GM20000 (cell line): ENCODE measurements at regions not wholly inside any gene's neighbourhood (a gene's known extent, or its start where the extent isn't known, plus 50 kb on each side); places are given as distances from the start of the nearest gene placed in this dataset.
"Not testable (repeated sequence)": the region's sequence is repeated elsewhere in the genome, so short reads cannot be mapped to it uniquely, and the experiment has no call there.

Experiments
- DNase-seq: peaks from one replicate; pipeline ENCODE4 v3.0.0; 2012; ENCODE audit warnings: low spot score
- TF ChIP-seq, protein P1 (sequence below): IDR thresholded peaks from 2 replicates; pipeline ENCODE4 v1.5.1; 2012; ENCODE audit warnings: mild to moderate bottlenecking, control low read depth; ENCODE audit errors: extremely low read depth, missing control alignments

GRCh38 chr3:174581558-174581957 is 277.6 kb upstream of the NAALADL2 start:
- TF ChIP-seq, protein P1, sequence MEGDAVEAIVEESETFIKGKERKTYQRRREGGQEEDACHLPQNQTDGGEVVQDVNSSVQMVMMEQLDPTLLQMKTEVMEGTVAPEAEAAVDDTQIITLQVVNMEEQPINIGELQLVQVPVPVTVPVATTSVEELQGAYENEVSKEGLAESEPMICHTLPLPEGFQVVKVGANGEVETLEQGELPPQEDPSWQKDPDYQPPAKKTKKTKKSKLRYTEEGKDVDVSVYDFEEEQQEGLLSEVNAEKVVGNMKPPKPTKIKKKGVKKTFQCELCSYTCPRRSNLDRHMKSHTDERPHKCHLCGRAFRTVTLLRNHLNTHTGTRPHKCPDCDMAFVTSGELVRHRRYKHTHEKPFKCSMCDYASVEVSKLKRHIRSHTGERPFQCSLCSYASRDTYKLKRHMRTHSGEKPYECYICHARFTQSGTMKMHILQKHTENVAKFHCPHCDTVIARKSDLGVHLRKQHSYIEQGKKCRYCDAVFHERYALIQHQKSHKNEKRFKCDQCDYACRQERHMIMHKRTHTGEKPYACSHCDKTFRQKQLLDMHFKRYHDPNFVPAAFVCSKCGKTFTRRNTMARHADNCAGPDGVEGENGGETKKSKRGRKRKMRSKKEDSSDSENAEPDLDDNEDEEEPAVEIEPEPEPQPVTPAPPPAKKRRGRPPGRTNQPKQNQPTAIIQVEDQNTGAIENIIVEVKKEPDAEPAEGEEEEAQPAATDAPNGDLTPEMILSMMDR, result no peak
- DNase-seq, result no peak

- TF ChIP-seq, protein P1, result no peak
- no peak for DNase-seq
These were observed 275.7 kb upstream of the NAALADL2 start for GRCh38 chr3:174583396-174583795.

- not testable (repeated sequence) for DNase-seq
These were observed 272.0 kb upstream of the NAALADL2 start for GRCh38 chr3:174587137-174587536.

DNA sequence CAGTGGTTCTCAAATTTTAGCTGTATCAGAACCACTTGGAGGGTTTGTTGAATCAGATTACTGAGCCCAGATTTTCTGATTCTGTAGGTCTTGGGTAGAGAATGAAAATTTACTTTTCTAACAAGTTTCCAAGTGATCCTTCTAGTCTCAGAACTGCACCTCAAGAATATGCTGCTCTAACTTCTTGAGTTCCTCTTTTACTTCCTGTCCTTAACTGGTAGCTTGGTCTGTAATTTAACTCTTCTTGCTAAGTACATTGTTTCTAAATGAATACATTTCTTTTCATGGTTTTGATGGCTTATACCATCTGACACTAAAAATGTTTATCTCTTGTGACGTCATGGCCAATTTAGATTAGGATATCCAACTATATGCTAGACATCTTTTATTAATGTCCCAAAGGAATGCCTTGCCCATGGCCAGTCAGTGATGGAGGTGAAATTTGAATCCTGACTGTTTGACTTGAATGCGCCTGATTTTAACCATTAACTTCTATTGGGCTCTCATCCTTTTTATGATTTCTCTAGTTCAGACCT is 262.6 kb upstream of the NAALADL2 start:
- no peak for DNase-seq
- TF ChIP-seq, protein P1, result no peak

DNA sequence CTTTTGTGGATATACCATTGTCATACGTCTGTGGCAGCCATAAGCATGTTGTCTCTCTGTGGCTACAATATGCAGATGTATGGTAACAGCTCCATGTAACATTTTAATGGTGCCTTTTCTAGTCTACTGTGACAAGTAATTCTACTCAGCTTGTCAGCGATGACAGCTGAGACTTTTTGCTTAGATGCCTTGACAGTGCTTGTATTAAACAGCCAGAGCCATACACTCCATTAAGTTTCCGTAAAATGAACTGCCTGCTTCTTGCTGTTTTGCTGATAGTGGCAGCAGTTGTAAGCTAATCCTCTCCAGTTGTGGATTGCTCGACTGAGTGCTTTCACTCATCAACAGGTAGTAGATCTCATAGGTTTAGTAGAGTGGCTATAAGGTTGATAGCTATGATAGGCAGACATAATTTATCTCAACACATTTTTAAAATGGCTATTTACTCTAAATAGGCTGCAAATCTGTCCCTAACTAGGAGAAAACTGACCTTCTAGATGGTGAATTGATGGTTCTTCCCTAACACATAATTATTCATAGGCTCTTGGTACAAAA is 260.2 kb upstream of the NAALADL2 start:
- DNase-seq, result no peak
- TF ChIP-seq, protein P1, result no peak

DNA sequence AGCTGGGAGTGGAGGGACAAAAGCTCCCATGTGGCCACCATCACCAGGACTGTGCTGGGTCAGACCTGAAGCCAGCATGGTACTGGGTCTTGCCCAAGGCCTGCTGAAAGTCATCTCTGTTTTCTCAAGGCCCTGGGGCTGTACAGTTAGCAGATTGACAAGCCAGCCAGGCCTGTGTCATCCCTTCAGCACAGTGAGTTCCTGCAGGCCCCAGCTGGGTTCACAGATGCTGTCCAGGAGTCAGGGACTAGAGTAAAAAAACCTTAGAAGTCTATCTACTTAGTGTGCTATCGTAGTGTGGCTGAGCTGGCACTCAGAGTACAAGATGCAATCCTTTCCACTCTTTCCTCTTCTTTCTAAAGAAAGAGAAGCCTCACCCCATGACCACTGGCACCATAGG is 246.0 kb upstream of the NAALADL2 start:
- no peak for DNase-seq
- TF ChIP-seq, protein P1, result no peak

DNA sequence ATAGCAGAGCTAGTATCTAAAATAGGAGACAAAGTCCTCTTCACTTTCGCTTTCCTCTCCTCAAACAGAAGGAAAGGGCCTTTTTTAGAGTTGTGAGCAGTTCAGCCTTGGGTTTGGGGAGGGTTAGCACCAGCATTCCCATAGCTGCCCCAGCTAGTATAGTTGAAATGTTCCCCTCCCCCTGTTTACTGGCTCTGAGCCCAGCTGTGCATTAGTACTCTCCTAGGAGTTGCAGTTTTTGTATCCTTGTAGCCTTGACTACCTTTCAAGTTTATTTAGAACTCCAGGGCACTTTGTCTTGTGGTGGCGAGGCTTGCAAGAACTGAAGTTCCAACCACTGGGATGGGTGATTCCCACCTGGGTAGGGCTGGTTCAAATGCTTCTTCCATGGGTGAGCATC is 245.1 kb upstream of the NAALADL2 start:
- TF ChIP-seq, protein P1, result no peak
- DNase-seq, result no peak
